ENCODE measurements at regions not wholly inside any gene's neighbourhood (a gene's known extent, or its start where the extent isn't known, plus 50 kb on each side); places are given as distances from the start of the nearest gene placed in this dataset.

DNA sequence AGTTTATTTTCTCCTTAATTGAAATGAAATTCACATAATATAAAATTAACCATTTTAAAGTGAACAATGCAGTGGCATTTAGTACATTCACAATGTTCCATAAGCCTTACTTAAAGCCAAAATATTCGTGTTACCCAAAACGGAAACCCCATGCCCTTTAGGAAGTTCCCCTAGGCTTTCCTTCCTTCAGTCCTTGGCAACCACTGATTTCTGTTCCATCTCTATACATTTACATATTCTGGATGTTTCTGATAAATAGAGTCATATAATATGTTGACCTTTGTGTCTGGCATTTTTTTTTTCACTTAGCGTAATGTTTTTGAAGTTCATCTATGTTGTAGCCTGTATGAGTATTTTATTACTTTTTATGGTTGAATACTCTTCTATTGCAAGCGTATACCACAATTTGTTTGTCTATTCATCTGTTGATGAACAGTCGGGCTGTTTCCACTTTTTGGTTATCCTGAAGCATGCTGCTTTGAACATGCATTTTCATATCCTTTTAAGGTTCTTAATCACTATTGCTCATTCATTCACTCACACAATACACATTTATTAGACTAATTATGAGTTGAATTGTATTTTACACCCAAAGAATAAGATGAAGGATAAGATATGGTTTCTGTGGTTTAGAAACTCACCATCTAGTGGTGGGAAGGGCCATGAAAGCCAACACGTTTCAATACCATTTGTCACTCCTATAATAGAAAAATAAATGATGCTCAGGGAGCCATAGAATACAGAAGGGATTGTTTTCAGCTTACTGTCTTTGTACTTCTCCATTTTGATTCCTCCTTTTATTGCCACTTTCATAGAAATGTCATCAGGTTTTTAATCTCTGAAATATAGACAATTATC lies 408.2 kb upstream of the CBLB start (continued):
- TF ChIP-seq CREB1 (CRISPR knock-in tag; IDR thresholded peaks at IDR 0.05; ENCODE audit: low read depth) (no peak), EZH2 (IDR thresholded peaks at IDR 0.05; ENCODE audit: low read depth, unreplicated experiment) (no peak), ZNF462 (CRISPR knock-in tag; IDR thresholded peaks at IDR 0.05) (no peak)

DNA sequence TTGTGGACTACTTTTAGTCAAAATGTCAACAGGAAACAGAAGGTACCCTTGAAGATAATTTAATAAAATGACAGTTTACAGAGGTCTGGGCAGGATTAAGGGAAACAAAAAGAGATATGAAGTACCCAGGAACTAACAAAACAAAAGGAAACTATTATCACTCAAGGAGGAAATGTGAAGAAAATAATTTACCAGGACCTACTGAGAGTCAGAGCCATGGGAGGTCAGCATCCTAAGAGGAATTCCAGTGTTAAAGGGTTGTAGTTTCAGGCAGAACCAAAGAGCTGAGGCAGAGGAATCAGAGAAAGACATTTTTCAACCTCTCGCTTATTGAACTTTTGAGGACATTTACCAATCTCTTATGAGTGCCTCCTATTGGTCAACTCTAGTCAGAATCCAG lies 408.9 kb upstream of the CBLB start:
- Histone ChIP-seq H3K4me3 (no peak overlapping the region), H3K27me3 (ENCODE audit: insufficient read depth) (no peaks in the 10 kb centered on the region), H3K9me2 (ENCODE audit: insufficient read depth) (peaks cover 4% of the 10 kb centered on the region; the same call in 1 of the 2 replicates), H2AFZ (no peak overlapping the region), H3F3A (replicated peaks; ENCODE audit: low read depth) (no peaks in the 10 kb centered on the region), H3K36me3 (ENCODE audit: insufficient read depth) (no peaks in the 10 kb centered on the region), H3K4me1 (ENCODE audit: insufficient read depth) (no peaks in the 10 kb centered on the region; the same call in 1 of the 2 replicates), H3K27ac (ENCODE audit: low read depth) (no peak overlapping the region), H3K79me2 (replicated peaks; ENCODE audit: insufficient read depth) (no peaks in the 10 kb centered on the region), H4K20me1 (replicated peaks; ENCODE audit: insufficient read depth) (no peaks in the 10 kb centered on the region), H3K4me2 (no peak overlapping the region)
- TF ChIP-seq STAT1 (IDR thresholded peaks at IDR 0.05; ENCODE audit: unreplicated experiment) (no peak), POLR2AphosphoS5 (IDR thresholded peaks at IDR 0.05; ENCODE audit: low read depth) (no peak), ZNF114 (CRISPR knock-in tag; IDR thresholded peaks at IDR 0.05) (no peak), JUNB (IDR thresholded peaks at IDR 0.05; ENCODE audit: unreplicated experiment) (no peak)
- TF ChIP-seq, protein P1, sequence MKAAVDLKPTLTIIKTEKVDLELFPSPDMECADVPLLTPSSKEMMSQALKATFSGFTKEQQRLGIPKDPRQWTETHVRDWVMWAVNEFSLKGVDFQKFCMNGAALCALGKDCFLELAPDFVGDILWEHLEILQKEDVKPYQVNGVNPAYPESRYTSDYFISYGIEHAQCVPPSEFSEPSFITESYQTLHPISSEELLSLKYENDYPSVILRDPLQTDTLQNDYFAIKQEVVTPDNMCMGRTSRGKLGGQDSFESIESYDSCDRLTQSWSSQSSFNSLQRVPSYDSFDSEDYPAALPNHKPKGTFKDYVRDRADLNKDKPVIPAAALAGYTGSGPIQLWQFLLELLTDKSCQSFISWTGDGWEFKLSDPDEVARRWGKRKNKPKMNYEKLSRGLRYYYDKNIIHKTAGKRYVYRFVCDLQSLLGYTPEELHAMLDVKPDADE (IDR thresholded peaks at IDR 0.05): no peak
- ATAC-seq (no peak), DNase-seq (ENCODE audit: low spot score) (no peak)
- H3K9me3 Mint-ChIP-seq: no peaks in the 10 kb centered on the region
- H3K27ac Mint-ChIP-seq: no peak overlapping the region
- peaks cover 2% of the 10 kb centered on the region for H3K27me3 Mint-ChIP-seq (ENCODE audit: insufficient read depth, low read depth, poor library complexity)
- no peak overlapping the region for H3K4me3 Mint-ChIP-seq
- H3K36me3 Mint-ChIP-seq (ENCODE audit: low read depth): no peaks in the 10 kb centered on the region
- no peaks in the 10 kb centered on the region for H3K4me1 Mint-ChIP-seq

Measured in GM23338 (cell line).